Upper lobe of right lung (tissue), 1 donor: ENCODE measurements at regions not wholly inside any gene's neighbourhood (a gene's known extent, or its start where the extent isn't known, plus 50 kb on each side); places are given as distances from the start of the nearest gene placed in this dataset.

Source experiments
- ATAC-seq: fragments of 200-7000 bp; cut with Tn5 transposase; one replicate; pipeline ENCODE4 v1.9.1; 2020; ENCODE audit warnings: mild to moderate bottlenecking, moderate library complexity
- DNase-seq: peaks from one replicate; pipeline ENCODE4 v3.0.0-alpha.2; 2020
- H3K27ac ChIP-seq: fragments of 200-600 bp; one replicate; pipeline ENCODE4 v1.8.0; 2022
- H3K27me3 ChIP-seq: fragments of 200-600 bp; one replicate; pipeline ENCODE4 v1.8.0; 2022; ENCODE audit warnings: mild to moderate bottlenecking
- H3K36me3 ChIP-seq: fragments of 200-600 bp; one replicate; pipeline ENCODE4 v1.8.0; 2022
- H3K4me1 ChIP-seq: fragments of 200-600 bp; one replicate; pipeline ENCODE4 v1.8.0; 2022
- H3K4me3 ChIP-seq: fragments of 200-600 bp; one replicate; pipeline ENCODE4 v1.8.0; 2022; ENCODE audit warnings: mild to moderate bottlenecking
- H3K9me3 ChIP-seq: fragments of 200-600 bp; one replicate; pipeline ENCODE4 v1.8.0; 2022
- intact Hi-C: fragments of 100-400 bp; cut with DNase I; formaldehyde crosslinking; loops from one replicate; pipeline ENCODE4 v1.11.0; 2022
- TF ChIP-seq, protein P1 (sequence below): fragments of 200-600 bp; IDR thresholded peaks from one replicate; pipeline ENCODE4 v1.8.0; 2022; ENCODE audit warnings: antibody characterized with exemption
- donor health status: DM: no; HTN: yes; CAD: no; lungs with severe emphysema.

DNA sequence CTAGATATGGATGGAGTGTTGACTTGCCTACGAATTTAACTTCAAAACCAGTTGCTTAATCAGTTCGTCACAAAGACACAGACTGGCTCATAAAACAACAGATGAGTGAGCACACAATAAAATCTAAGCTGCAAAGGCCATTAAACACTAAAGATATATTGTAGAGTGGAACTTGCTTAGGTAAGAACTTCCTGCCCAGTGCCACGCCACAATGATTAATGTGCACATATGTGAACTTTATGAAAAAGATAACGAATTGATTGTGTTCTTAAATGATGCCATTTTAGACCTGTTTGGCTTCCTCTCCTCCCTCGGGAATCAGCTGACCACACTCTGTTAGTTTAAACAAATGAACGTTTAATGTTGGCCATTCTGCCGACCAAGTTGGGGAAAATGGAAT lies 2031.3 kb upstream of the CELF4 start:
- no peak overlapping the region for H3K27ac ChIP-seq
- intact Hi-C loops = no loop called here
- TF ChIP-seq, protein P1, sequence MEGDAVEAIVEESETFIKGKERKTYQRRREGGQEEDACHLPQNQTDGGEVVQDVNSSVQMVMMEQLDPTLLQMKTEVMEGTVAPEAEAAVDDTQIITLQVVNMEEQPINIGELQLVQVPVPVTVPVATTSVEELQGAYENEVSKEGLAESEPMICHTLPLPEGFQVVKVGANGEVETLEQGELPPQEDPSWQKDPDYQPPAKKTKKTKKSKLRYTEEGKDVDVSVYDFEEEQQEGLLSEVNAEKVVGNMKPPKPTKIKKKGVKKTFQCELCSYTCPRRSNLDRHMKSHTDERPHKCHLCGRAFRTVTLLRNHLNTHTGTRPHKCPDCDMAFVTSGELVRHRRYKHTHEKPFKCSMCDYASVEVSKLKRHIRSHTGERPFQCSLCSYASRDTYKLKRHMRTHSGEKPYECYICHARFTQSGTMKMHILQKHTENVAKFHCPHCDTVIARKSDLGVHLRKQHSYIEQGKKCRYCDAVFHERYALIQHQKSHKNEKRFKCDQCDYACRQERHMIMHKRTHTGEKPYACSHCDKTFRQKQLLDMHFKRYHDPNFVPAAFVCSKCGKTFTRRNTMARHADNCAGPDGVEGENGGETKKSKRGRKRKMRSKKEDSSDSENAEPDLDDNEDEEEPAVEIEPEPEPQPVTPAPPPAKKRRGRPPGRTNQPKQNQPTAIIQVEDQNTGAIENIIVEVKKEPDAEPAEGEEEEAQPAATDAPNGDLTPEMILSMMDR = no peak
- no peaks in the 10 kb centered on the region for H3K4me1 ChIP-seq
- ATAC-seq = no peak
- no peaks in the 10 kb centered on the region for H3K27me3 ChIP-seq
- H3K36me3 ChIP-seq = no peaks in the 10 kb centered on the region
- no peaks in the 10 kb centered on the region for H3K9me3 ChIP-seq
- DNase-seq = no peak
- no peak overlapping the region for H3K4me3 ChIP-seq

DNA sequence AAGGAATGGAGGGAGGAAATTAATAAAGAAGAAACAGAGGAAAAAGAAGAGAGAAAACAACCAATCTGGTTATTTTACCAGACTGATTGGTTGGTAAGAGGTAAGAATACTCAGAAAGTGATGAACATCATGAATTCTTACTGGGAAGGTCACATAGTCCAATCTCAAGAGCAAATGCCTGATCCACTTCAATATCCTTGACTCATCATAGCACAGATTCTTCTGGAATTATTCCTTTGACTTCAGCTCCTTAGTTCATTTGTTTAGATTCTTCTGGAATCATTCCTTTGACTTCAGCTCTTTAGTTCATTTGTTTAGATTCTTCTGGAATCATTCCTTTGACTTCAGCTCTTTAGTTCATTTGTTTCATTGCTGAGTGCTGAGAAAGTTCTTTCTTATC lies 2030.6 kb upstream of the CELF4 start:
- intact Hi-C loops = no loop called here
- DNase-seq = no peak
- H3K9me3 ChIP-seq = no peaks in the 10 kb centered on the region

DNA sequence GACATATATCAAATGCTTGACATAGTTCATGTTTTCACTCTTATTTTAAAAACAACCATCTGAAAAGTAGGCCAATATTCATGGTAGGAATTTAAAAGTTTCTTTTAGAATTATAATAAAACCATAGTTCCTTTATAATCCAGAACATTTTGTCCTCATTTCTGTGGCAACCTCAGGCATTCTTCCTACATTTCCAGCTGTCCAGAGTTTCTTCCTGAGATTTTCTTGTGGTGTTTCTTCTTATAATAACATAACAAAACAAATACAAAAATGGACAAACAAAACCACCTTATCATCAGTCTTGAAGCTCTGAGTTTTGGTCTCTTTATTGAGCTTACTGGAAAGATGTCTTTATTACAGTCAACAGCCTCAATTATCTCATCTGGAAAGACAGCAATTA lies 2028.6 kb upstream of the CELF4 start:
- no peaks in the 10 kb centered on the region for H3K9me3 ChIP-seq
- no peaks in the 10 kb centered on the region for H3K27me3 ChIP-seq
- H3K4me3 ChIP-seq = no peak overlapping the region
- no peaks in the 10 kb centered on the region for H3K36me3 ChIP-seq
- no peaks in the 10 kb centered on the region for H3K4me1 ChIP-seq
- ATAC-seq = no peak
- TF ChIP-seq, protein P1 = no peak
- H3K27ac ChIP-seq = no peak overlapping the region
- intact Hi-C loops = no loop called here
- DNase-seq = no peak

More for the DNA sequence above, 2030.6 kb upstream of the CELF4 start:
- Histone ChIP-seq H3K4me3 (no peak overlapping the region), H3K36me3 (no peaks in the 10 kb centered on the region), H3K27ac (no peak overlapping the region), H3K27me3 (no peaks in the 10 kb centered on the region), H3K4me1 (no peaks in the 10 kb centered on the region)
- no peak for ATAC-seq
- TF ChIP-seq, protein P1 = no peak

DNA sequence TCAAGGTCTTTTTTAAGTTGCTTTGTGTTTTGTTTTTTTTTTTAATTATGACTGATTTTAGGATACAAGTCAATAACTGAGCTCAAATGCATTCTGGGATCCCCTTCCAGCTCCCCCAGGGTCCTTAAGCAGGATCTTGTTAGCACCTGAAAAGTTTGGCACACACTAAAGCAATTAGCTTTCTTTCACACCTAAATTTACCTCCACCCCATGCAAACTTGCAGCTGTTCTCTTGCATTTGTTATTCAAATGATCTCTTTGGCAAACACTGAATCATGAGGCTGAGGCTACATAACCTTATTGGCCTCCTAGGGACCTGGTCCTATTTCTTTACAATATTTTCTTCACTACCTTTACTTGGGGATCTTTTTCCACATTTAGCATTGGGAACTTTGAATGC lies 2026.1 kb upstream of the CELF4 start:
- Histone ChIP-seq H3K27me3 (no peaks in the 10 kb centered on the region), H3K36me3 (no peaks in the 10 kb centered on the region), H3K4me3 (no peak overlapping the region), H3K4me1 (no peaks in the 10 kb centered on the region), H3K27ac (no peak overlapping the region), H3K9me3 (no peaks in the 10 kb centered on the region)
- ATAC-seq = no peak
- intact Hi-C loops = no loop called here
- no peak for DNase-seq
- TF ChIP-seq, protein P1 = no peak

DNA sequence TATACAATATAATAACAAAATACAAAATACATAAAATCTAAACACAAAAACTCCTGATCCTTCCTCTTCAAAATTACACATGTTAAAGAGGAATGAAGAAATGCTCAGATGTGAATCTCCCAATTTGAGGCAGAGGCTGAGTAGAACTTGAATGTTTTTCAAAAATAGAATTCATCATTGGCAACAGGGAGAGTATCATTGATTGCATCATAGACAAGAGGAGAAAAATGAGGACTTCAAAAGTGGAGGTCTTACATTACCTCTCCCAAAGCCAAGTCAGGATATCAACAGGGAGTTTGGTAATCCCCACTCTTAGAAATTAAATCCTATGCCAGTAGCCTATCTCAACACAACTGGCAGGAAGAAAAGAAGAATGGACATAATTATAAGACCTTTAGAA lies 2023.9 kb upstream of the CELF4 start:
- intact Hi-C loops = no loop called here
- no peak overlapping the region for H3K27ac ChIP-seq

DNA sequence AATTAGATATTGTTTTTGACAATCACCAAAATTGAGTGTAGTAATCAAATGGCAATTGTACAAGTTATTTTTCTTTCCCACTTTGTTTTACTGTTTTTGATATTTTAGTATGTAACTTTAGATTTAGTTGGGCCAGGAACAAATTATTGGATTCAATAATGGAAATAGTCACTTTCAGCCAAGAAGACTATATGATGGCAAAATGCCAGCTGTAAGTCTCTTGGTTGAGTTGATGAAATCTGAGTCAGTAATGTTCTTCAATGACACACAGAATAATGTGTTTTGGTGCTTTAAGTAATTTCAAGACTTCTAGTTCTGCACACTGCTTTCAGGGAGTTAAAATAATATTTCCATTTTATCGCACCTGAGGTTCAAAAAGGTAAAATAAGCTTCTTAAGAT lies 2022.0 kb upstream of the CELF4 start:
- TF ChIP-seq, protein P1 = no peak

More for the DNA sequence above, 2023.9 kb upstream of the CELF4 start:
- TF ChIP-seq, protein P1 = no peak
- Histone ChIP-seq H3K9me3 (no peaks in the 10 kb centered on the region), H3K27me3 (no peaks in the 10 kb centered on the region), H3K36me3 (no peaks in the 10 kb centered on the region), H3K4me1 (no peaks in the 10 kb centered on the region), H3K4me3 (no peak overlapping the region)
- DNase-seq (no peak), ATAC-seq (no peak)

More for the DNA sequence above, 2022.0 kb upstream of the CELF4 start:
- Histone ChIP-seq H3K27me3 (no peaks in the 10 kb centered on the region), H3K36me3 (no peaks in the 10 kb centered on the region), H3K4me3 (no peak overlapping the region), H3K27ac (no peak overlapping the region), H3K9me3 (no peaks in the 10 kb centered on the region), H3K4me1 (no peaks in the 10 kb centered on the region)
- intact Hi-C loops = no loop called here
- DNase-seq (no peak), ATAC-seq (no peak)
